Stimulated activated CD8-positive, alpha-beta memory T cell treated with anti-CD3 and anti-CD28 coated beads, Interleukin-15, amount 100 ng/mL, for 1 hour (primary cell): ENCODE measurements at regions not wholly inside any gene's neighbourhood (a gene's known extent, or its start where the extent isn't known, plus 50 kb on each side); places are given as distances from the start of the nearest gene placed in this dataset.
"Not testable (repeated sequence)": the region's sequence is repeated elsewhere in the genome, so short reads cannot be mapped to it uniquely, and the experiment has no call there.

ENCODE experiments used
- DNase-seq: peaks from one replicate; pipeline ENCODE4 v3.0.0-alpha.2; 2020; ENCODE audit warnings: low read depth

GRCh38 chr4:112015960-112016359 lies 129.3 kb upstream of the FAM241A start:
- no peak for DNase-seq

GRCh38 chr4:112023402-112023950 lies 121.8 kb upstream of the FAM241A start:
- no peak for DNase-seq

GRCh38 chr4:112026058-112026457 lies 119.2 kb upstream of the FAM241A start:
- no peak for DNase-seq

- DNase-seq = no peak
Measured at GRCh38 chr4:112029771-112030171, 115.5 kb upstream of the FAM241A start.

GRCh38 chr4:112031712-112032328 lies 113.4 kb upstream of the FAM241A start:
- DNase-seq = no peak

GRCh38 chr4:112036886-112037285 lies 108.4 kb upstream of the FAM241A start:
- DNase-seq = no peak

- no peak for DNase-seq
Measured at GRCh38 chr4:112038861-112039260, 106.4 kb upstream of the FAM241A start.

GRCh38 chr4:112049119-112049518 lies 96.1 kb upstream of the FAM241A start:
- not testable (repeated sequence) for DNase-seq

- no peak for DNase-seq
Measured at GRCh38 chr4:112053825-112054350, 91.4 kb upstream of the FAM241A start.

GRCh38 chr4:112055100-112055499 lies 90.2 kb upstream of the FAM241A start:
- DNase-seq = no peak

GRCh38 chr4:112057470-112057869 lies 87.8 kb upstream of the FAM241A start:
- no peak for DNase-seq

GRCh38 chr4:112058433-112058832 lies 86.8 kb upstream of the FAM241A start:
- DNase-seq = no peak

- DNase-seq = no peak
Measured at GRCh38 chr4:112060212-112060611, 85.0 kb upstream of the FAM241A start.

- no peak for DNase-seq
Measured at GRCh38 chr4:112061207-112061817, 83.9 kb upstream of the FAM241A start.

- DNase-seq = no peak
Measured at GRCh38 chr4:112063260-112063659, 82.0 kb upstream of the FAM241A start.

GRCh38 chr4:112069110-112069509 lies 76.1 kb upstream of the FAM241A start:
- DNase-seq = no peak

GRCh38 chr4:112073181-112073580 lies 72.1 kb upstream of the FAM241A start:
- no peak for DNase-seq

- no peak for DNase-seq
Measured at GRCh38 chr4:112075129-112075753, 70.0 kb upstream of the FAM241A start.

- no peak for DNase-seq
Measured at GRCh38 chr4:112075906-112076305, 69.3 kb upstream of the FAM241A start.

- no peak for DNase-seq
Measured at GRCh38 chr4:112076919-112077608, 68.2 kb upstream of the FAM241A start.

- no peak for DNase-seq
Measured at GRCh38 chr4:112077743-112078142, 67.5 kb upstream of the FAM241A start.

- no peak for DNase-seq
Measured at GRCh38 chr4:112082954-112083586, 62.2 kb upstream of the FAM241A start.
